Renal cortical epithelial cell (primary cell): ENCODE measurements at regions not wholly inside any gene's neighbourhood (a gene's known extent, or its start where the extent isn't known, plus 50 kb on each side); places are given as distances from the start of the nearest gene placed in this dataset.

Source experiments
- DNase-seq: peaks from one replicate; pipeline ENCODE4 v3.0.0-alpha.2; 2011; ENCODE audit warnings: low read depth

DNA sequence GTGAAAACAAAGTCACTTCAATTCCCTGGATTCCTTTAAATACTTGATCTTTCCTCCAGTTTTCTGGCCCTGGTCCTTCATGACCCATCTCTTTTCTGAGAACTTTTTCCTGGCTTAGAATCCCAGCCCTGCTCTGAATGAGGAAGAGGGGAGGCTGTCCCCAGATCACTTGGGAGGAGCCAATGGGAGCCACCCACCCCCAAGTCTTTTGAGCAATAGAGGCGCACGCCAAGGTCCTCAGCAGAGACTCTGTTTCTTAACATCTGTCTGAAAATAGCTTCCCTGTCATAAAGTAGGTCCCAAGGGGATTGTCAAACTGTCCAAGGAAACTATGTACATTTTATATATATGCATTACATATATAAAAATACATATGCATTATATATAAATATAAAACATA lies 126.8 kb downstream of the ADRA2A start:
- DNase-seq, result no peak

GRCh38 chr10:111204838-111205237 lies 128.0 kb downstream of the ADRA2A start:
- DNase-seq, result no peak

GRCh38 chr10:111206521-111206920 lies 129.7 kb downstream of the ADRA2A start:
- no peak for DNase-seq

DNA sequence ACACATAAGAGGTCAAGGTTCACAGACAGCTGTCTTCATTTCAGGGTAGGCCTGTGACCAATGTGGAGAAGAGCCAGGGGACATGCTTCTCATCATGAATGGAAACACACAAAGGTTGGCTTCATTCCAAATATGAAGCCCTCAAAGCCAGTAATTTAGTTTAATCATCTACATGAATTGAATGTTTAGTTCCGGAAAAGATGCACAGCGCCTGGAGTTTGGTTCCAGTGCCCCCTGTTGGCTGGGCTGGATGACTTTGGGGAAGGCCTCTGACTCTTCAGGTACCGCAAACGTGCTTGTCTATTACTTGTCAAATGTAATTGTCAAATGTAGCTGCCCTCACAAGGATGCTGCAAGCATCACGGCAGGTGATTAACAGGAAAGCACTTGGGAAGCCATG lies 130.7 kb downstream of the ADRA2A start:
- DNase-seq, result no peak

DNA sequence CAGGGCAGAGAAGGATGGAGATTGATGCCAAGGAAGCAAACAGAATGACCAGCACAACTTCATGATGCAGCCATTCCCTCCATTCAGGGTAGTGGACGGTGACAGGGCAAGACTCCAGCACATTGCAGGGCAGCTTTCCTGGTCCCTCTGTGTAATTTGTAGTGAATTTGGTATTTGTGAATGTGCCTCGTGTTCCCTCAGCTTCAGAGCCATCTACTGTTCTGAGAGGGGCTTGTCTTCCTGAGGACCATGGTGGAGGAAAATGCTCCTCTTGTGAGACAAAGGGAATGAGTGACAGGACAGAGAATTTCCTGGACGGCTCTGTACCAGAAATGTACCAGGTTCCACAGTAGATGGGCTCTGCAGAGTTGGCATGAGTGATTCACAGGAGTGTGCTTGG lies 132.1 kb downstream of the ADRA2A start:
- DNase-seq, result no peak

- no peak for DNase-seq
These were observed 132.9 kb downstream of the ADRA2A start for GRCh38 chr10:111209692-111210091.

- no peak for DNase-seq
These were observed 134.4 kb downstream of the ADRA2A start for GRCh38 chr10:111211241-111211640.

GRCh38 chr10:111211706-111212105 lies 134.9 kb downstream of the ADRA2A start:
- DNase-seq, result peak; percentile 4

- no peak for DNase-seq
These were observed 145.1 kb downstream of the ADRA2A start for GRCh38 chr10:111221682-111222480.

DNA sequence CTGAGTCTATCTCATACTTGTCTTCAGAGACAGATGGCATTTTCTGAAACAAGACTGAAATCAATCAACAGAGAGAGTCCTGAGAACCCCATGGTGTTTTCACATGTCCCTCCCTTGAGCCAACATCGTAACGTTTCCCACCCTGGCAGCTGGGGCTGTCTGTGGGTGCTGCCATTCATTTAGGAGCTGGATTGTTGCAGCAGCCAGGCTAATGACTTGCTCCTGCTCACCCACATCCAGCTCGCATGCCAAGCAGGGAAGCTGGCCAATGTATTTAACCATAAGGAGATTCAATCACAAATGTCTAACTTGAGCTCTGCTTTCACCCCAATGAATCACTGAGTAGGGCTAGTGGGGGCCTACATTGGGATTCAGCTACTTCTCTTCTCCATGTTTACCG lies 146.1 kb downstream of the ADRA2A start:
- no peak for DNase-seq

DNA sequence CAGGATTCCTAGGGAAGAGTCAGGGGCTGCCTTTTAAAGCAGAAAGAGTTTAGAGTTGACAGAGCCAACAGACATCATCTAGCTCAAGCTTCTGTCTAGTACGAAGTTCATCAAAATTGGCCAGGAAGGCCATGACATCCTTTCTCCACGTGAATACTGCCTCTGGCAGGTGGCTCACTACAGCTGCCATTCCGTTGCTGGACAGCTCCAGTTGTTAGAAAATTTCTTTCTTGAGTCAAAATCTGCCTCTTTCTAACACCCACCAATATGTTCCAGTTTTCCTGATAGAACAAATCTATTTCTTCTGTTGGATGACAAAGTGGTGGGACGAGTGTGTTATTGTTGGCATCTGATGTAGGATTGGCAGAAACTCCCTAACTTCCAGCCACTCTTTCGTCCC lies 154.9 kb downstream of the ADRA2A start:
- no peak for DNase-seq

GRCh38 chr10:111233439-111233838 lies 156.6 kb downstream of the ADRA2A start:
- peak; percentile 1 for DNase-seq

- no peak for DNase-seq
These were observed 157.5 kb downstream of the ADRA2A start for GRCh38 chr10:111234234-111234913.

GRCh38 chr10:111234914-111235302 lies 158.1 kb downstream of the ADRA2A start:
- DNase-seq, result no peak

DNA sequence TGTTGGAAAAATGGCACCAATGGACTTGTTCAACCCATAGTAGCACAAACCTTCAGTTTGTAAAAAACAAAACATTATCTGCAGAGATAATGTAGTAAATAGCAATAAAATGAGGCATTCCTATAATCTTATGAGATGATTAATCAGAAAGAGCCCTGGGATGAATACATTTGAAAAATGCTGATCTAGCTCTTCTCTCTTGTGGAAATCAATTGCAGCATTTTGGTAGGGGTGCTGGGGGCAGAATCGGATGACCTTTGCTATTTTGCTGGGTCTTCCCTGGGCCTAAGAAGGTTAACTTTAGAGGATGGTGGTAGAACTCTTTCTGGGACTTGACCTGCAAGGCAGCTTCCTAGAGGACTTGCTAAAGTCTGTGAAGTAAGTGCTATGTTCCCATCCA lies 163.5 kb downstream of the ADRA2A start:
- DNase-seq, result no peak

DNA sequence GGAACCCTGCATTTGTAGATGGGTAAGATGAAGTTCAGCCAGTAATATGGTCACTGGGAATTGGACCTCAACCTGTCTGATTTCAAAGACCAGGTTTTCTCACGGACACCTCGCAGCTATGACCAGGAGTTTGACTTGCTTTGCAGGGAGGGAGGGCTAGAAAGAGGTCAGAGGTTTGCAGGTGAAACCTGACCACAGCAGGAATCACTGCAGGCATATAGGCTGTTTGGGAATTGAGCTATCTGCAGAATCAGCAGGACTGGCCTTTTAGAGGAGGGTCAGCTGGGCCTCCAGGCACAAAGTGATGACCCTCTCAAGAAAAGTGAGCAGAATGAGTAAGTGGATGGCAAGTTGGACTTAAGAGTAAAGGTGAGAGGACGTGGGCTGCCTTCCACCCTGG lies 166.3 kb downstream of the ADRA2A start:
- no peak for DNase-seq

DNA sequence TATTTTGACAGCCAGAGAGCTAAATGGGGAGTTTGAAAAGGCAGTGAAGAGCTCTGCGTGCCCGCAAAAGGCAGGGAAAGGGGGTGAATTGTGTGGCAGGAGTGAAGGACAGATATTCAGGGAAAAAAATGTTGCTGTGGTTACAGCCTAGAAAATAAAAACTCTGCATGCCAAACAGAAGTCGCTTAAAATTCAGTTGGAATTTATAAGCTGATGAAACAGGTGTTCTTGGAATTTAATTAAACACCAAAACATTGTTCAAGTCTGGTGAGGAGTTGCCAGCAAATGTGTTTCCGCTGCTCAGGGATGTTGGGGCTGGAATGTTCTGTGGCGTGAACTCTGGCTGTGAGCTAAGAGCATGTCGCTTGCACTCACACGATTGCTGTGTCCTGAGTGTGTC lies 169.3 kb downstream of the ADRA2A start:
- DNase-seq, result no peak

- no peak for DNase-seq
These were observed 170.1 kb downstream of the ADRA2A start for GRCh38 chr10:111246814-111247452.

- no peak for DNase-seq
These were observed 171.1 kb downstream of the ADRA2A start for GRCh38 chr10:111247781-111248389.

DNA sequence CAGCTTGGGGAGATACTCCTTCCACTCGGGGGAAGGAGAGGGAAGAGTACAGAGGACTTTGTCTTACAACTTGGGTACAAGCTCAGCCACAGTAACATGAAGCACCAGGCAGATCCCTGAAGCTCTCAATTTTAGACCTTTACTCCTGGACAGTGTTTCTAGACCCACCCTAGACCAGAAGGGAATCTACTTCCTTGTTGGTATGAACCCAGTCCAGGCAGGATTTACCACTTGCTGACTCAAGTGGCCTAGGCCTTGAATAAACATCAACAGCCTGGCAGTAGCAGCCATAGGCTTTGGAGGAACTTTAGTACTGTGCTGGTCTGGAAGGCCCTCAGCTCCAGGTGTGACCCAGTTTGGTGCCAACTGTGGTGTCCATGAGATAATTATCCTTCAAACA lies 173.1 kb downstream of the ADRA2A start:
- DNase-seq, result no peak

GRCh38 chr10:111261081-111261615 lies 184.3 kb downstream of the ADRA2A start:
- DNase-seq, result no peak

- DNase-seq, result no peak
These were observed 188.5 kb downstream of the ADRA2A start for GRCh38 chr10:111265341-111265740.
